Muscle layer of colon (tissue), 2 donors: ENCODE measurements at regions not wholly inside any gene's neighbourhood (a gene's known extent, or its start where the extent isn't known, plus 50 kb on each side); places are given as distances from the start of the nearest gene placed in this dataset.

Experiments used
- H3K27ac ChIP-seq: one replicate; pipeline ENCODE4 v1.7.0; 2013; ENCODE audit warnings: low read depth, mild to moderate bottlenecking, low read length, moderate library complexity
- H3K27me3 ChIP-seq, 2 donors: one replicate each; pipeline ENCODE4 v1.7.0; 2013; ENCODE audit warnings: low read length in 2 of 2, mild to moderate bottlenecking in 2 of 2; ENCODE audit not compliant: insufficient read depth in 2 of 2, control insufficient read depth in 1 of 2
- H3K36me3 ChIP-seq: one replicate; pipeline ENCODE4 v1.7.0; 2013; ENCODE audit warnings: mild to moderate bottlenecking, low read length; ENCODE audit not compliant: insufficient read depth
- H3K4me1 ChIP-seq: one replicate; pipeline ENCODE4 v1.7.0; 2013; ENCODE audit warnings: mild to moderate bottlenecking, low read length; ENCODE audit not compliant: insufficient read depth
- H3K4me3 ChIP-seq, 2 donors: one replicate each; pipeline ENCODE4 v1.7.0; 2013; ENCODE audit warnings: low read length in 2 of 2, low read depth in 1 of 2, mild to moderate bottlenecking in 1 of 2, moderate library complexity in 1 of 2
- H3K9ac ChIP-seq: one replicate; pipeline ENCODE4 v1.7.0; 2013; ENCODE audit warnings: low read length
- H3K9me3 ChIP-seq: one replicate; pipeline ENCODE4 v1.7.0; 2013; ENCODE audit warnings: mild to moderate bottlenecking, low read length
- donor health status: abdominal sarcoma.
- donor health status: Adenocarcinoma of cecum.

DNA sequence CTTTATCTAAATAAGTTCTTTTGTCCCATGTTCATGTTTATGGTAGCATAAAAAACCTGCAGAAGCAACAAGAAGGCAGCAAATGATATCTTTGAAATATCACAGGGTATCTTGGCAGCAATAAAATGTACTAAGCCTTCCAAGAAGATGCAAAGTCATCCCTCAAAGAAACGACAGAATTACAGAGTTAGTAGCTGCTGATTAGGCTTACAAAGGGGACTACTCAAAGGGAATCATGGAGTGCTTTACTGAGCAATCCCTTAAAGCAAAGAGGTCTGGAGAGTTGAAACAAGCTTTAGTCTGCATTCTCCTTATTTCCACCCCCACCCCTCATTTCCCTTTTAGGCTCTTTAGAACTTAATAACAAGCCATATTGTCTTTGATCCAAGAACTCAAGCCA is 935.0 kb downstream of the SQOR start:
- no peaks in the 10 kb centered on the region for H3K4me1 ChIP-seq
- H3K27ac ChIP-seq = no peak overlapping the region
- no peaks in the 10 kb centered on the region for H3K27me3 ChIP-seq
- no peak overlapping the region for H3K4me3 ChIP-seq
- no peaks in the 10 kb centered on the region for H3K9me3 ChIP-seq
- no peaks in the 10 kb centered on the region for H3K36me3 ChIP-seq
- no peak overlapping the region for H3K9ac ChIP-seq

DNA sequence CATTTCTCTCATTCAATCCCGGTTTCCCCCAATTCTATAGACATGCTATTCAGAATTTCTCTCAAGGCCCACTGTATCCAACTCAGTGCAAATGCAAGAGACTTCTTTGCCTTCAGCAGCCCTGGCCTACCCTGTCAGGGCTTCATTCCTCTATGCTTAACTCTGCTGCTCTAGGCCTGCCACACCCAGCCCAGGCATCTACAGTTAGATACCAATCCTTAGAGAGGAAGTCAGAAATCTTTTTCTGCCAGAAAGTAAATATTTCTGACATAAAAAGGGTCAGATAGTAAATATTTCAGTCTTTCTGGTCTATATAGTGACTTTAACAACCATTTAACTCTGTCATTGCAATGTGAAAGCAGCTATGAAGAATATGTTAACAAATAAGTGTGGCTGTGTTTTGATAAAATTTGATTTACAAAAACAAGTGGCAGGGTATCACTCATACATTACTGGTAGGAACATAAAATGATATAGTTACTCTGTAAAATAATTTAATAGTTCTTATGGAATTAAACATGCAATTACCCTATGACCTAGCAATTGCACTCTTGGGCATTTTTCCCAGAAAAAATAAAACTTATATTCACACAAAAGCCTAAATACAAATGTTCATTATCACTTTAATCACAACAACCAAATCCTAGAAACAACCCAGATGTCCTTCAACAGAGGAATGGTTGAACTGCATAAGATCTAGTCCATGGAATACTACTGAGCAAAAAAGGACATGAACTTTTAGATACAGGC is 942.0 kb downstream of the SQOR start:
- no peak overlapping the region for H3K4me3 ChIP-seq
- H3K36me3 ChIP-seq = no peaks in the 10 kb centered on the region
- no peaks in the 10 kb centered on the region for H3K9me3 ChIP-seq
- no peaks in the 10 kb centered on the region for H3K4me1 ChIP-seq
- no peaks in the 10 kb centered on the region for H3K27me3 ChIP-seq
- no peak overlapping the region for H3K9ac ChIP-seq
- H3K27ac ChIP-seq = no peak overlapping the region

DNA sequence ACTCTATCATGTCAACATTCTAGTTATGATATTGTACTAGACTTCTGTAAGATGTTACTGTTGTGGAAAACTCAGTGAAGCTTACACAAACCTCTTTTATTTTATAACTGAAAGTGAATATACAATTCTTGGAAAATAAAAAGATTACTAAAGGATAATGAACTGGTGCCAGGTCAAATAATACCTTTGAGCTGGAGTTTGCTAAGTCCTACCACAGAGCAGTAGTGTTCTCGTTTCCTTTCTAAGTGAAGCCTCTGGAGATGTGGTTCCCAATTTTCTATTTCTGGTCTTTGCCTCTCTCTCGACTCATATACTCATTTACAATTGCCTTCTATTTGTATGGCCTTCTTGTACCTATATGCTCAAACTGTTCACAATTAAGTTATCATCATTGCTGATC is 942.9 kb downstream of the SQOR start:
- Histone ChIP-seq H3K9me3 (no peaks in the 10 kb centered on the region), H3K9ac (no peak overlapping the region), H3K27me3 (no peaks in the 10 kb centered on the region), H3K27ac (no peak overlapping the region), H3K4me1 (no peaks in the 10 kb centered on the region), H3K36me3 (no peaks in the 10 kb centered on the region), H3K4me3 (no peak overlapping the region)

DNA sequence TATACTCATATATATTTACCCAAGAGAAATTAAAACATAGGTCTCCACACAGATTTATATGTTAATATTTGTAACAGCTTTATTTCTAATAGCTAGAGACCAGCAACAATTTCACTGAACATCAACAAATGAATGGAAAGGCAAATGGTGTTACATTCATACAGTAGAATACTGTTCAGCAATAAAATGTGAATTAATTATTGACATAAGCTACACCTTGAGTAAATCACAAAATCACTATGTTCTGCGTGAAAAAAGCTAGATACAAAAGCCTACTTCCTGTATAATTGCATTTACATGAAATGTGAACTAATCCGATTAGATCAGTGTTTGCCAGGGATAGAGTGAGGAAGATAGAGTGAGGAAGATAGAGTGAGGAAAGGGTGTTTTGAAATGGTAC is 945.7 kb downstream of the SQOR start:
- no peak overlapping the region for H3K27ac ChIP-seq

DNA sequence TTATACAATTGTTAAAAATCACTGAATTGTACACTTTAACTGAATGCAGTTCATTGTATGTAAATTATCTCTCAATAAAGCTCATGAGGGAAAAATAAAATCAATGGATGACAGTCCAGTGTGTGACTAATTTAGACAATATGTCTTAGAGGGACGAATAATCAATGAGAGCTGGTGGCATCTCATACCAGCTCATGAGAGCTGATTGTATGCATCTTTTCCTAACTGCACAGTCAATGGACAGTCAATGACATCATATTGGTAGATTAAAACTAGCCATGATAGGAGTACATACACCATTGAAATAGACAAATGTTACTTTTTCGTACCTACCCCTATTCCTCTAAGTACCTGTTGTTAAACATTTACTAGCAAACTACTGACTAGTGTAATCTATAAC is 946.1 kb downstream of the SQOR start:
- Histone ChIP-seq H3K9ac (no peak overlapping the region), H3K4me3 (no peak overlapping the region), H3K27ac (no peak overlapping the region), H3K9me3 (no peaks in the 10 kb centered on the region), H3K27me3 (no peaks in the 10 kb centered on the region), H3K36me3 (no peaks in the 10 kb centered on the region), H3K4me1 (no peaks in the 10 kb centered on the region)

More for the DNA sequence above, 945.7 kb downstream of the SQOR start:
- Histone ChIP-seq H3K4me1 (no peaks in the 10 kb centered on the region), H3K9me3 (no peaks in the 10 kb centered on the region), H3K9ac (no peak overlapping the region), H3K27me3 (no peaks in the 10 kb centered on the region), H3K36me3 (no peaks in the 10 kb centered on the region), H3K4me3 (no peak overlapping the region)

DNA sequence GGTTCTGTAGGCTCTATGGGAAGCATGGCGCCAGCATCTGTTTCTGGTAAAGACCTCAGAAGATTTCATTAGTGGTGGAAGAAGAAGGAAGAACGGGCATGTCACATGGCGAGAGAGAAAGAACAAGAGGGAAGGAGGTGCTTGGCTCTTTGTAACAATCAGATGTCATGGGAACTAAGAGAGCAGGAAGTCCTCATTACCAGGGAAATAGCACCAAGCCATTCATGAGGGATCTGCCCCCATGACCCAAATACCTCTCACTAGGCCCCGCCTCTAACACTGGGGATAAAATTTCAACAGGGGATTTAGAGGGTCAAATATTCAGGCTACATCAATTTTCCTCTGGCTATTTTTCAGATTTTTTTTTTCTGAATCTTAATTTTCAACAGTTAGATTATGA is 954.3 kb downstream of the SQOR start:
- H3K4me3 ChIP-seq = no peak overlapping the region
- H3K27ac ChIP-seq = no peak overlapping the region
- H3K27me3 ChIP-seq = no peaks in the 10 kb centered on the region
- no peak overlapping the region for H3K9ac ChIP-seq
- H3K4me1 ChIP-seq = no peaks in the 10 kb centered on the region
- no peaks in the 10 kb centered on the region for H3K36me3 ChIP-seq
- no peaks in the 10 kb centered on the region for H3K9me3 ChIP-seq

DNA sequence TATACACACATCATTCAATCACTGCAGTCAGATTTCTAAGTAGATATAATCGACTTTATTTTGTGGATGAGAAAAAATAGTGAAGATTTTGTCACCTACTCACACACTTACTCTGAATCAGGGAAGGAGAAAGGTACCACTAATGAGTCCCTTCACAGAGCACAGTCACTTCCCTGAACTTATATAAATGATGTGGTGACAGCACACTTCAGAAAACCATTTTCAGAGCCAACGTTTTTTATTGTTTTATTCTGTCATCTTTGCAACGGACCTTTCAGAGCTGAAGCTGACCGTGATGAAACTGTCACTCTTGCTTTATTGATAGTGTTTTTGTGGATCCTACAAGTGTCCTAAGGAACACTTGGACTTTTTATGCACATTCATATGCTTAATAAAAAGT is 956.6 kb downstream of the SQOR start:
- H3K27me3 ChIP-seq = no peaks in the 10 kb centered on the region
- no peak overlapping the region for H3K9ac ChIP-seq
- no peaks in the 10 kb centered on the region for H3K9me3 ChIP-seq
- H3K4me3 ChIP-seq = no peak overlapping the region
- H3K36me3 ChIP-seq = no peaks in the 10 kb centered on the region
- H3K4me1 ChIP-seq = no peaks in the 10 kb centered on the region
- no peak overlapping the region for H3K27ac ChIP-seq

DNA sequence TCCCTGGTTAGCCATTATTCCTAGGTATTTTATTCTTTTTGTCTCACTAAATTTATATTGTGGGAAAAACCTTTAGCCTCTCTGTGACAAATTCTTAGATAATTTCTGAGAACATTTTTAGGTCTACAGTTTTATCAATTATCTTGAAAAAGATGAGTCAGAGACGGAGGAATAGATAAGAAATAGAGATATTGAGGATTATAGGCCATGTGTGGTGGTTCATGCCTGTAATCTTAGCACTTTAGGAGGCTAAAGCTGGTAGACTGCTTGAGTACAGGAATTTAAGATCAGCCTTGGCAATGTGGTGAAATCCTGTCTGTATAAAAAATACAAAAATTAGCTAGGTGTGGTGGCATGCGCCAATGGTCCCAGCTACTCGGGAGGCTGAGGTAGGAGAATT is 960.2 kb downstream of the SQOR start:
- Histone ChIP-seq H3K9me3 (no peaks in the 10 kb centered on the region), H3K27me3 (no peaks in the 10 kb centered on the region), H3K27ac (no peak overlapping the region), H3K9ac (no peak overlapping the region), H3K4me1 (no peaks in the 10 kb centered on the region), H3K36me3 (no peaks in the 10 kb centered on the region), H3K4me3 (no peak overlapping the region)

DNA sequence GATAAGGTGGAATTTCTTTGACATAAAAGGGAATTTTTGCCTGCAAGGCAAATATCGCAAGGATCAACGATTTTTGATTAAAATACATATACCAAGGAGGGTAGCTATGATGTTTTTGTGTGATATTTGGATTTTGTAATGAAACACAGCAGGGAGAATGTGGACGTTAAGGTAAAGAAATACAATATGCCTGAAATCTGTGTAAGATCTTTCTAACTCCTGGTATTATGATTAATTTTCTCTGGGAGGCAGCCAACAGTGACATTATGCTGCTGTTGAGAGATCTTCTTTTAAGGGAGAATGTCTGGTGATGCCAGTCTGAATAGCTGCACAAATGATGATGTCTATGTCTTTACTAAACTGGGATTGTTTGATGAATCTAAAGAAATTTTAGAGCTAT is 972.2 kb downstream of the SQOR start:
- Histone ChIP-seq H3K9me3 (no peaks in the 10 kb centered on the region), H3K36me3 (no peaks in the 10 kb centered on the region), H3K4me3 (no peak overlapping the region), H3K9ac (no peak overlapping the region), H3K27me3 (no peaks in the 10 kb centered on the region), H3K27ac (no peak overlapping the region), H3K4me1 (no peaks in the 10 kb centered on the region)

DNA sequence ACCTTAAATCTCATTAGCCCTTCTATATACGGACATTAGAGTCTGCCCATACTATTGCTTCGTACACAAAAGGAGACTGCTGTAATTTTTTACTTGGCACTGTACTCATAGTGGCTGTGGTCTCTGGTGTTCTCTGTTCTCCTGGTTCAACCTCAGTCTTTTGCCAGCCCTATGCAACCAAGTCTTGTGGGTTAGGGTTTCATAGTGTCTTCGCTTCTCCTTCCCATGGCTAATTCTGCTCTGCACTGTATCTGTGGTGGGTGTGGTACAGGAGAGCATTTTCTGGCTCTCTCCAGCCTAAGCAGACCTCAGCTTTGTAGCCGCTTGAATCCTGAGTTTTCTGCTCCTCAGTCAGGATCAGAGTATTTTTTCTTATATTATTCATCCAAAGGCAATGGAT is 981.2 kb downstream of the SQOR start:
- no peak overlapping the region for H3K27ac ChIP-seq
- H3K36me3 ChIP-seq = no peaks in the 10 kb centered on the region
- no peaks in the 10 kb centered on the region for H3K4me1 ChIP-seq
- H3K4me3 ChIP-seq = no peak overlapping the region
- no peaks in the 10 kb centered on the region for H3K9me3 ChIP-seq
- H3K27me3 ChIP-seq = no peaks in the 10 kb centered on the region
- no peak overlapping the region for H3K9ac ChIP-seq

DNA sequence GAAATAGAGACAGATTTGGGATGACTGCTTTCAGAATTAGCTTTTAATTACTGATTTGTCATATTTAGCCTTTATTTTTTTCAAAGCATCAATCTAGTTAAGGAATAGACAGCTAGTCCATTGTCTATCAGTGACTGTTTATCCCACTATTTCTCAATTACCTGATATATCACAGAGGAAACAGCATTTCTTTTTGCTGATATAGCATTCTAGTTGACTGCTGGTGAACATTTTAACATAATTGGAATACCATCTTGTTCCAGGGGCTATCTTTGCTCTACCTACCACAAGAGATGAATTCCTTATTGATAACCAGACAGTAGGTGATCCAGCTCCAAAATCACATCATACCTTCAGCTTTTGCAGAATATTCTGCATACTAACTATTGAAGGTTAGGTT is 982.7 kb downstream of the SQOR start:
- Histone ChIP-seq H3K36me3 (no peaks in the 10 kb centered on the region), H3K9me3 (no peaks in the 10 kb centered on the region), H3K27ac (no peak overlapping the region), H3K4me3 (no peak overlapping the region), H3K27me3 (no peaks in the 10 kb centered on the region), H3K4me1 (no peaks in the 10 kb centered on the region), H3K9ac (no peak overlapping the region)

DNA sequence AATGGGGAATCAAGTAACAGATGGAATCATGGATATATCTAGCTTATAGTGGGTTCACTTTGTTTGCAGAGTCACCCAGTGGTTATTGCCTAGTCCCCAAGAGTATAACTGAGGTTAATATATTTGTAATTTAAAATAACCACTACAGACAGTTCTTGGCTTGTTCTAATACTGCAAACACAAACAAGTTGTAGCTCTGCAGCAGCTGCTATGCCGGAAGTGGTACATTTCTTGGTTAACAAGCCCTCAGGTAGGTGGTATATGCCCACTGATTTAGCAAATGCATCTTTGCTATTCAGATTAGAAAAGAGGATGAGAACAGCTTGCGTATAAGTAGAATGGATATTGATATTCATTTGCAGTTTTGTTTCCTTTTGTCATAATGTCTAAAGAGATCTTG is 984.2 kb downstream of the SQOR start:
- Histone ChIP-seq H3K9me3 (no peaks in the 10 kb centered on the region), H3K36me3 (no peaks in the 10 kb centered on the region), H3K27ac (no peak overlapping the region), H3K27me3 (no peaks in the 10 kb centered on the region), H3K4me1 (no peaks in the 10 kb centered on the region), H3K4me3 (no peak overlapping the region), H3K9ac (no peak overlapping the region)
